ENCODE measurements at regions not wholly inside any gene's neighbourhood (a gene's known extent, or its start where the extent isn't known, plus 50 kb on each side); places are given as distances from the start of the nearest gene placed in this dataset.
"Not testable (repeated sequence)": the region's sequence is repeated elsewhere in the genome, so short reads cannot be mapped to it uniquely, and the experiment has no call there.

DNA sequence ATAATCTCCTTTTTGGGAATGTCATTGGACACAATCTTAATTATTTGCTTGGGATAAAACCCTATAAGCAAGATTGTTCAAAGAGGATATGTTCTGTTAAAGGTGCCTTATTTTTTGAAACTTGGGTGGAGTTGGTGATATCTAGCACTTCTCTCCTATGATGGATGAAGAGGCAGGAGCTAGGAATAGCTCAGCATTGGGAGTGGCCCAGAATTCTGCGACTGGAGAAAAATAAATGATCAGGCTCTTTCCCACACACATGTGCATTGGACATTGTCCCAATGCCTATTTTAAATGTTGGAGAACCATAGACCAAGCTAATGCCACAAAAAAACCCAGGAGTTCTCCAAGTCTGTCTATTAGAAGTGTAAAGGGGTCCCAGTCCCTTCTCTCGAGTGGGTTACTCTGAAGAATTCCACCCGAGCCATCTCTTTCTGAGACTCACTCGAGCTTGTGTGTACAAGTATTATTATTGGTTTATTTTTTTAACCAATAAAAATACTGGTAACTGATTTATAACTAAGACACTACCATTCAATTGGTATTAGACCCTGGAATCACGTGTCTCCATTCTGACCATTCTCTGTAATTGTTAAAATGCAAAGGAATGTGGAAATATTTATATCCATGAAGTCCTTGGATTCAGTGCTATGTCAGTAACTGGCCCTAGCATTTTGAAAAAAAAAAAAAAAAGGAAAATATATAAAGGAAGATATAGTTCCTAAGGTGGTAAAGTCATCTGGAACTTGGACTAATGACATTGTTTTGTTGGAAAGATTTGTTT is 437.5 kb upstream of the TMEM132C start:
- Histone ChIP-seq H3K4me3 (ENCODE audit: low read depth, low read length) (no peak overlapping the region), H3K27ac (no peak overlapping the region), H3K27me3 (replicated peaks) (no peaks in the 10 kb centered on the region), H3K36me3 (replicated peaks) (no peaks in the 10 kb centered on the region)
- TF ChIP-seq, protein P1, sequence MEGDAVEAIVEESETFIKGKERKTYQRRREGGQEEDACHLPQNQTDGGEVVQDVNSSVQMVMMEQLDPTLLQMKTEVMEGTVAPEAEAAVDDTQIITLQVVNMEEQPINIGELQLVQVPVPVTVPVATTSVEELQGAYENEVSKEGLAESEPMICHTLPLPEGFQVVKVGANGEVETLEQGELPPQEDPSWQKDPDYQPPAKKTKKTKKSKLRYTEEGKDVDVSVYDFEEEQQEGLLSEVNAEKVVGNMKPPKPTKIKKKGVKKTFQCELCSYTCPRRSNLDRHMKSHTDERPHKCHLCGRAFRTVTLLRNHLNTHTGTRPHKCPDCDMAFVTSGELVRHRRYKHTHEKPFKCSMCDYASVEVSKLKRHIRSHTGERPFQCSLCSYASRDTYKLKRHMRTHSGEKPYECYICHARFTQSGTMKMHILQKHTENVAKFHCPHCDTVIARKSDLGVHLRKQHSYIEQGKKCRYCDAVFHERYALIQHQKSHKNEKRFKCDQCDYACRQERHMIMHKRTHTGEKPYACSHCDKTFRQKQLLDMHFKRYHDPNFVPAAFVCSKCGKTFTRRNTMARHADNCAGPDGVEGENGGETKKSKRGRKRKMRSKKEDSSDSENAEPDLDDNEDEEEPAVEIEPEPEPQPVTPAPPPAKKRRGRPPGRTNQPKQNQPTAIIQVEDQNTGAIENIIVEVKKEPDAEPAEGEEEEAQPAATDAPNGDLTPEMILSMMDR (IDR thresholded peaks at IDR 0.05; ENCODE audit: low read depth, low read length, missing control alignments), result no peak
- in situ Hi-C loops (cut with HindIII; ENCODE audit: low pct_ligation_motif_present, low sequenced_read_pairs), result no loop called here
- DNase-seq, result no peak

GRCh38 chr12:127830065-127830460 is 436.9 kb upstream of the TMEM132C start:
- H3K36me3 ChIP-seq (replicated peaks), result no peaks in the 10 kb centered on the region
- H3K27me3 ChIP-seq (replicated peaks), result no peaks in the 10 kb centered on the region
- in situ Hi-C loops (cut with HindIII; ENCODE audit: low pct_ligation_motif_present, low sequenced_read_pairs), result no loop called here
- no peak overlapping the region for H3K4me3 ChIP-seq (ENCODE audit: low read depth, low read length)
- no peak overlapping the region for H3K27ac ChIP-seq
- no peak for DNase-seq
- TF ChIP-seq, protein P1 (IDR thresholded peaks at IDR 0.05; ENCODE audit: low read depth, low read length, missing control alignments), result no peak

DNA sequence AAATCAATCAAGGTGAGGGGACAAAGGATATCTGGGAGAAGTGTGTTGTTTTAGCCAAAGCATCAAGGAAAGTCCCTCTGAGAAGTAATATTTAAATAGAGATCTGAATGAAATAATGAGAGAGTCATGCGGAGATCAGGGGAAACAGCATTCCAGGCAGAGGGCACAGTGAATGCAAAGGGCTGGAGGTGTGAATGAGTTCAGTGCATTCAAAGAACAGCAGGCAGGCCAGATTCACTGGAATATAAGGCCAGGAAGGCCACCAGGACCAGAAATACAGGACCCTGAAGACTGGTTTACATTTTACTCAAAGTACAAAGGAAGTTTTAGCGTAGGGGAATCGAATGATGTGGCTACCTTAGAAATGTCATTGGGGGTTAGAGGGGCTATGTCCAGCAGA is 436.2 kb upstream of the TMEM132C start:
- in situ Hi-C loops (cut with HindIII; ENCODE audit: low pct_ligation_motif_present, low sequenced_read_pairs), result no loop called here
- Histone ChIP-seq H3K27ac (no peak overlapping the region), H3K36me3 (replicated peaks) (no peaks in the 10 kb centered on the region), H3K27me3 (replicated peaks) (no peaks in the 10 kb centered on the region), H3K4me3 (ENCODE audit: low read depth, low read length) (no peak overlapping the region)
- no peak for DNase-seq
- TF ChIP-seq, protein P1 (IDR thresholded peaks at IDR 0.05; ENCODE audit: low read depth, low read length, missing control alignments), result no peak

- H3K4me3 ChIP-seq (ENCODE audit: low read depth, low read length), result no peak overlapping the region
- in situ Hi-C loops (cut with HindIII; ENCODE audit: low pct_ligation_motif_present, low sequenced_read_pairs), result no loop called here
- DNase-seq, result no peak
- no peaks in the 10 kb centered on the region for H3K36me3 ChIP-seq (replicated peaks)
- TF ChIP-seq, protein P1 (IDR thresholded peaks at IDR 0.05; ENCODE audit: low read depth, low read length, missing control alignments), result no peak
- no peaks in the 10 kb centered on the region for H3K27me3 ChIP-seq (replicated peaks)
- H3K27ac ChIP-seq, result no peak overlapping the region
Observed at GRCh38 chr12:127832172-127832571, 434.8 kb upstream of the TMEM132C start.

DNA sequence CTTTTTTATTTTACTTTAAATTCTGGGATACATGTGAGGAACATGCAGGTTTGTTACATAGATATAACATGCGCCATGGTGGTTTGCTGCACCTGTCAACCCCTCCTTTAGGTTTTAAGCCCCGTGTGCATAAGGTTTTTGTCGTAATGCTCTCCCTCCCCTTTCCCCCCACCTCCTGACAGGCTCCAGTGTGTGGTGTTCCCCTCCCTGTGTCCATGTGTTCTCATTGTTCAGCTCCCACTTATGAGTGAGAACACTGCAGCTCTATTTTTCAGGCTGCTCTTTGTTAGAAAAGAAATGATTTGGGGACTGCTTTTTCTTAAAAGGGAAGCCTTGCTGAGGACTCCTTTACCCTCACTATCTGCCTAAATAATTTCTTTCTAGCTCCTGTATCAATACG is 430.2 kb upstream of the TMEM132C start:
- H3K27ac ChIP-seq; H3K36me3 ChIP-seq (replicated peaks); DNase-seq; H3K4me3 ChIP-seq (ENCODE audit: low read depth, low read length); H3K27me3 ChIP-seq (replicated peaks); in situ Hi-C loops (cut with HindIII; ENCODE audit: low pct_ligation_motif_present, low sequenced_read_pairs): not testable (repeated sequence)

GRCh38 chr12:127857661-127858060 is 409.3 kb upstream of the TMEM132C start:
- H3K36me3 ChIP-seq (replicated peaks), result no peaks in the 10 kb centered on the region
- in situ Hi-C loops (cut with HindIII; ENCODE audit: low pct_ligation_motif_present, low sequenced_read_pairs), result no loop called here
- DNase-seq, result no peak

More at GRCh38 chr12:127857661-127858060, 409.3 kb upstream of the TMEM132C start:
- TF ChIP-seq, protein P1 (IDR thresholded peaks at IDR 0.05; ENCODE audit: low read depth, low read length, missing control alignments), result no peak
- H3K27me3 ChIP-seq (replicated peaks), result no peaks in the 10 kb centered on the region
- H3K27ac ChIP-seq, result no peak overlapping the region
- H3K4me3 ChIP-seq (ENCODE audit: low read depth, low read length), result no peak overlapping the region
